H1 (cell line): ENCODE measurements at regions not wholly inside any gene's neighbourhood (a gene's known extent, or its start where the extent isn't known, plus 50 kb on each side); places are given as distances from the start of the nearest gene placed in this dataset.

Experiments used
- MAFK ChIP-seq: IDR thresholded peaks from 2 replicates; pipeline ENCODE4 v1.6.1; 2012; ENCODE audit warnings: low read depth, mild to moderate bottlenecking, improper control_type of control experiment, low read length
- PHF8 ChIP-seq: fragments of 200-600 bp; sonication (generic); conservative IDR thresholded peaks from 2 replicates; pipeline ENCODE4 v1.7.1; 2012; ENCODE audit warnings: low read depth, mild to moderate bottlenecking, inconsistent platforms, low read length, moderate library complexity
- RXRA ChIP-seq: IDR thresholded peaks from 2 replicates; pipeline ENCODE4 v1.6.1; 2011; ENCODE audit warnings: low read depth, mild to moderate bottlenecking, low read length, moderate library complexity; ENCODE audit not compliant: insufficient read depth

GRCh38 chr18:74019864-74020263 lies 127.8 kb downstream of the FBXO15 start (continued):
- no peak for TF ChIP-seq RXRA
- TF ChIP-seq PHF8 = no peak
- no peak for TF ChIP-seq MAFK
- TF ChIP-seq, all 59 proteins: peak for 0
